NCI-H1694 (cell line): ENCODE measurements at regions not wholly inside any gene's neighbourhood (a gene's known extent, or its start where the extent isn't known, plus 50 kb on each side); places are given as distances from the start of the nearest gene placed in this dataset.

Experiments
- DNase-seq: peaks from one replicate; lab custom pipeline; 2025; lab: John Stamatoyannopoulos, UW

GRCh38 chr2:8009010-8009597 is 672.8 kb upstream of the ID2 start:
- DNase-seq, result no peak

- DNase-seq, result peak; percentile 58
These were observed 665.8 kb upstream of the ID2 start for GRCh38 chr2:8015848-8016600.

- DNase-seq, result no peak
These were observed 665.2 kb upstream of the ID2 start for GRCh38 chr2:8016688-8017087.

- DNase-seq, result no peak
These were observed 662.9 kb upstream of the ID2 start for GRCh38 chr2:8018956-8019355.

GRCh38 chr2:8019934-8020333 is 661.9 kb upstream of the ID2 start:
- DNase-seq, result no peak

- no peak for DNase-seq
These were observed 659.9 kb upstream of the ID2 start for GRCh38 chr2:8021921-8022320.

- no peak for DNase-seq
These were observed 658.8 kb upstream of the ID2 start for GRCh38 chr2:8022908-8023640.

- no peak for DNase-seq
These were observed 657.4 kb upstream of the ID2 start for GRCh38 chr2:8024506-8024905.

- no peak for DNase-seq
These were observed 655.5 kb upstream of the ID2 start for GRCh38 chr2:8026381-8026780.

- no peak for DNase-seq
These were observed 654.5 kb upstream of the ID2 start for GRCh38 chr2:8027387-8027786.

GRCh38 chr2:8028036-8028435 is 653.8 kb upstream of the ID2 start:
- no peak for DNase-seq

- no peak for DNase-seq
These were observed 653.4 kb upstream of the ID2 start for GRCh38 chr2:8028436-8028835.

- no peak for DNase-seq
These were observed 652.9 kb upstream of the ID2 start for GRCh38 chr2:8028981-8029380.

- DNase-seq, result no peak
These were observed 651.1 kb upstream of the ID2 start for GRCh38 chr2:8030573-8031303.

GRCh38 chr2:8031370-8031769 is 650.5 kb upstream of the ID2 start:
- no peak for DNase-seq

- DNase-seq, result no peak
These were observed 648.2 kb upstream of the ID2 start for GRCh38 chr2:8033546-8034096.

GRCh38 chr2:8036366-8036765 is 645.5 kb upstream of the ID2 start:
- DNase-seq, result no peak

- no peak for DNase-seq
These were observed 642.1 kb upstream of the ID2 start for GRCh38 chr2:8039732-8040131.

- DNase-seq, result no peak
These were observed 638.6 kb upstream of the ID2 start for GRCh38 chr2:8043295-8043694.

- DNase-seq, result no peak
These were observed 637.7 kb upstream of the ID2 start for GRCh38 chr2:8044046-8044594.

- no peak for DNase-seq
These were observed 636.7 kb upstream of the ID2 start for GRCh38 chr2:8045081-8045614.

- DNase-seq, result no peak
These were observed 635.0 kb upstream of the ID2 start for GRCh38 chr2:8046849-8047248.
